ENCODE measurements at regions not wholly inside any gene's neighbourhood (a gene's known extent, or its start where the extent isn't known, plus 50 kb on each side); places are given as distances from the start of the nearest gene placed in this dataset.

DNA sequence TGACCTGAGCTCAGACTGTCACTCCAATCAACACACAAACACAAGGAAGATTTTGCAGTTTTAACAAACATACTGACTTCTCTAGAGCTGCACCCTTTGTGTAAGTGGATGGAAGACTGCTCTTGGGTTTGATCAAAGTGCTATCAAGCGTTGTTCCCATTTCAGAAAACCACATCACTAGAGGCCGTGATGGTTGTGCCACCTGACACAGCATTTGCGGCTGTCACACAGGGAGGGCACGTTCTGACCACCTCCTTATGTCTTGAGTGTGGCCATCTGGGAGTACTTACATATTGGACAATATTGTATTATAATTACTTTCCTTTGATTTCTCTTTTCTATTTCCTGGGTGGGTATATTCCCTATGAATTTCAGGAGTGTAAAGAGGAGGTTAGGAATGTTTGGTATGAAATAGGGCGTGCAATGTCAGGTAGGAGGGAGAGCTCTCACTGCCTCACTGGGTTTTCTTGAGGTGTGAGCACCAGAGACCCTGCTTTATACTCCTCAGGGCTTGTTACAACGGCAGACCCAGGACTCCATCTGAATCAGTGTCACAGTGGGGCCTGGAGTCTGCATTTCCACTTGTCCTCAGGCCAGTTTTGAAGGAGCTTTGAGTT, 74.3 kb downstream of the SYNE3 start:
- DNase-seq (ENCODE audit: low read depth in 3 of 3), result no peak

DNA sequence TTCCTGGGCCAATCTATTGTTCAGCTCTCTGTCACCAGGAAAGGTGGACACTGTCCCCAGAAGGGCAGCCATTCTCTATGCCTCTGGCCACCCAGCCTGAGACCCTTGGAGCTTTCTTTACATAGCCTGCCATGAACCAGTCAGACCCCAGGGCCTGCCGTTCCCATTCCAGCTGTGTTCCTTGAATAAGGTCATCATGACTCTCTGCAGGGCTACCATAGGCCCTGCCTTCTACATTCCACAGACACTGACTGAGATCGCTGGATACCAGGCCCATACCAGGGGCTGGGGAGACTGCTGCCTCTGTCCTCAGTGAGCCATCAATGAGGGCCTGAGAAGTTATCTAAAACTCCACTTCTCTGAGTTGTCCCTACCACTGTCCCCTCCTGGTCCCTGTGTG, 75.5 kb downstream of the SYNE3 start:
- no peak for DNase-seq (ENCODE audit: low read depth in 3 of 3)

DNA sequence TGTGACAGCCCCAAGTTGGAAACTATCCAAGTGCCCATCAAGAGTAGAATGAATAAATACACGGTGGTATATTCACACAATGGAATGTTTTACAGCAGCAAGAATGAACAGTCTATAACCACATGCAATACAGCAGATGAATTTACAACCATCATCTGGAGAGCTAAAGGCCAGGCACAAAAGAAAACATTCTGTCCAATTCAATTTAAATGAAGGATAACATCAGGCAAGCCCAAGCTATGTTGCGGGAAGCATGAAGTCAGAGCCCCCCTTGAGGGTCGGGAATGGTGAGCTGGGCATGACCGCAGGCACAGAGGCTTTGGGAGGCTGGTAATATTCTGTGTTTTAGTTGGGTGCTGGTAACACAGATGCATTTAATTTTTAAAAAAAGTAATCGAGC, 76.0 kb downstream of the SYNE3 start:
- DNase-seq (ENCODE audit: low read depth in 3 of 3), result no peak

DNA sequence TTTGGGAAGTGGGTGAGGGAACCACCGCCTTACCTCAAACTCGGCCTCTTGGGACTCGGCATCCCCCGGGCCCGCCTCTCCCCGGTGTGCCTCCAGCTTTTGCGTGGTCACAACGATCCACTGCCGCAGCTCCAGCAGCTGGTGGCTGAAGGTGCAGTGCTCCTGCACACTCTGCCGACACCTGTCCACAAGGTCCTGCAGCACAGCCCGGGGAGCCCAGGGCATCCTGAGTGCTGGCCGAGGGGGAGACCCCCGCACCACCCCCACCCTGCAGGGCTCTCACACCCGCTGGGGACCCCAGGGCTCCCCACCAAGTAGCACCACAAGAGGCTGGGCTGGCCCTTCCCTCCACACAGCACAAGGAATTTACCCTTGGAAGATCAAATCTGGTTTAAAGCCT, 76.6 kb downstream of the SYNE3 start:
- no peak for DNase-seq (ENCODE audit: low read depth in 3 of 3)

DNA sequence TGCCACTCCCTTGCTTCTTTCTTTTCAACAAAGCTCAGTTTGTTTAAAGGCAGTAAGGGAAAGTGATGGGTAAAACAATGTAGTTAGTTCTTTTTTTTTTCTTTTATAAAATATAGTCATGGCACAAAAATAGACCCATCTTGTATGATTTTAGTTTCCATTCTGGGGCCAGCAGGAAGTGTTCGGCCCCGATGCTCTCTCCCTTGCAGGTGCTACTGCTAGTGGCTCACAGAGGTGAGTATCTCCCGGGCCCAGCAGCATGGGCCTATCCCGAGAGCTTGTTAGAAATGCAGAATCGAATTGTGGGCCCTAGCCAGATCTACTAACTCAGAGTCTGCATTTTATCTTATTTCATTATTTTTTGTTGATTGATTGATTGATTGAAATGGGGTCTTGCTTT, 78.7 kb downstream of the SYNE3 start:
- DNase-seq (ENCODE audit: low read depth in 3 of 3), result no peak

DNA sequence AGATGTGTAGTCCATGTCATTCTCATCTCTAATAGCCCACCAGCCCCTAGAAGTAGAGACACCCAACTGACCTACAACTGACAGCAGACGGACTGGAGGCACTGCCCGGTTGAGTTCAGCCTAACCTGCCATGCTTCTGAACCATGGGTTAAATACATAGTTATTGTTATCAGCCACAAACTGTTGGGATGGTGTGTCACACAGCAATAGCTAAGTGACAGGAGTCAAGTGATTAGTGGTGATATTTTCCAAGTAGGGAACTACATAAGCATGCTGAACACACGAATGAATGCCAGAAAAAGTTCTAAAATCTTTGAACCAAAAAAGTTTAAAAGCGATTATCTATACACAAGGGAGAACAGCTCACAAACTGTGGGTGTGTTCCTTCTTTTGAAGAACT, 80.1 kb downstream of the SYNE3 start:
- no peak for DNase-seq (ENCODE audit: low read depth in 3 of 3)

DNA sequence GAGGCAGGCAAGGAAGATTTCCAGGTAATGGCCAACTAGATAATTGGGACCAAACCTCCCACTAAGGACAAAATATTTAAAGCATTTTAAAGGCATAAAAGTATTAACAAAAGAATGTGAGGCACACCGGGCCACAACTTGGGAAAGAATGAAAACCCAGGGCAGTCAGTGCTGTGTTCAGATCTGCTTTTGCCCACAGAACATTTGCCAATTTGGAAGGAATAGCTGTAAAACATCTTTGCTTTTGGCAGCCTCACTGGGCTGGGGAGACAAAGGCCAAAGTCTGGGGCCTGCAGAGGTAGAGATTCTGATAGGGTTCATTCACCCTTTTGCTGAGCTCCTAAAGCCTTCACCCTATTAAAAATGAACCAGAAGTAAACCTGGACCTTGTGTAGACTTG, 82.3 kb downstream of the SYNE3 start:
- DNase-seq (ENCODE audit: low read depth in 3 of 3), result no peak

DNA sequence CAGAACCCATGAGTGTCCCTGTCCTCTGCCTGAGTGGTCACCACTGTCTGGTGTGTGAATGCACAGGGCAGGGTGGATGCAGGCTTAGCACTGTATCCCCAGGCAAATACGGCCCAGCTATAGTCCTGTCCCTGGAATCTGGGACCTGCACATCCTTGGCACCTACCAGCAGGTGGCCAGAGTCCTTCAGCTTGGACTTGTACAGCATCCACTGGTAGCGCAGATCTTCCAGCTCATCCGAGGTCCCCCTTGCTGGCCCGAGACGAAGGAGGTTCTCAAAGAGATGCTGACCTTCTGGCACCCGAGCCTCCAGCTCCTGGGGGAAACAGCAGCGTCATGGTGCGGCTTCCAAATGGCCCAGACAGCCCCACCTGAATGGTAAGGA, 83.4 kb downstream of the SYNE3 start:
- no peak for DNase-seq (ENCODE audit: low read depth in 3 of 3)

DNA sequence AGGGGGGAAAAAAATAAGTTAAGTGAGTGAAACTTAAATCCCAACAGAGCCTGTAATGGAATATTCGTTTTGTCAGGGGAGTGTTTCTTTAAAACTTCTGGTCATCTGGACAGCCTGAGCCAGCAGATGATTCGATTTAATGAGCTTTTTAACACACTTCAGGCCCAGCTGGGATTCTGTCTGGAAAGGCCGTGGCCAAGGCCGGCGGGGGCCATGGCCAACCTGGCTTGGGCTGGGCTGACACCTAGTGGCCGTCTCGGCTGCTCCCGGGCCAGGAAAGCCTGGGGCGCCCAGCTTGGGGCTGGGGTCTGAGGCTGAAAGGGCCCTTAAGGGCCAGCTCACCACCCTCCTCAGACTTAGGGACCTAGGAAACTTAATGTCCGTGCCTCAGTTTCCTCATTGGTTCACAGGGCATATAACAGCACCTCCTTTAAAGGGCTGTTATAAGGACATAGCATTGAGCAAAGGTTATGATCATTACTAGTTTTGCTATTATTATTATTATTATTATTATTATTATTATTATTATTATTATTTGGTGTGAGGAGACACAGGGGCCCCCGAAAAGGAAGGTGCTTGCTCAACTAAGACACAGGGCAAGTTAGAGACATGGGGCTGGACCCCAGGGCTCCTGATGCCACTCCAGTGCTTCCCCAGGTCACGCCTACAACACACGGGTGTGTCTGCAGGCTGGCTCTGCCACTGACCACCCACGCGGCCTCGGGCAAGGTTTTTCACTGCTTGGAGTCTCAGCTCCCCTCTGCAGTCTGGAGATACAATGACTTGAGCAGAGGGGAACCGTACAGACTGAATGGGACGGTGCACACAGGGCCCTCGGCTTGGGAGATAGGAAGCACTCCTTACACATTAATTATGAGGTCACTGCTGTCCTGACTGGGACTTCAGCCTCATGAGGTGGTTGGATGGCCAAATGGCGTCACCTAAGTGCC, 84.0 kb downstream of the SYNE3 start:
- DNase-seq (ENCODE audit: low read depth in 3 of 3), result no peak

DNA sequence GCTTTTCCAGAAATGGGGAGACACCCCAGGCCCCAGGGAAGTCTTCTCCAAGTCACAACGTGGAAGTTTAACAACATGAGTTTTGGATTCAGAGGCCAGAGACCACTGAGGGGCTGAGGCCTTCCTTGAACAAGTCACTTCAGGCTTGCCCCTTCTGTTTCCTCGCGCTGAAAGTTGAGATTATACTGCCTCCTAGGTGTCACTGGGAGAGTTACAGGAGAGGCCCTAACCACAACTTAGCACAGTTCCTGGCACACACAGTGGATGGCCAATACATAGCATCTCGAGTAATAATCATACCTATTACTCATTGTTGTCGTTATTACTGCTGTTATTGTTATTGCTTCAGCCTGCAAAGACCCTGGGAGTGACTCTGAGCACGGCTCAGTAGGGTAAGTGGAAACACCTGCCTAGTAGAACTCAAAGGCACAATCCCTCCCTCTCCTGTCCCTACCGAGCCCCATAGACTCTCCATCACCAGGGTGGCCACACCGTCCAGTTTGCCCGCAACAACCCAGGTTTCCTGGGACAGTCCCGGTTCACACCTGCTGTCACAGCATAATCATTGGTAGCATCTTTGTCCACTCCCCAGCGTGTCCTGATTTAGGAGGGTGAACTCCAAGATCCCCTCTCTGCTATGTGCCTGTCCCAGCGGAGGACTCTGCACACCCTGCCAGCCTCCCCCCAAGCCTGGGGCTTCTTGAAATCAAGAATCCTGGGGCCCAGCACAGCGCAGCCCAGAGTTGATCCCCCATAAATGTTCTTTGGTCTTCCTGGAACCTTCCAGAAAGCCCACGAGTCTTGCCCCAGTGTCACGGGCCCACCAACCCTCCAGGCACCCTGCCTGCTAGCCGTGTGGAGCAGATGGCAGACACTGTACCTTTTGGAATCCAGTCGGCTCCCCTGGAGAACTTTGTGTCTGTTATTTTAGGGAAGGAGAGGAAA, 85.0 kb downstream of the SYNE3 start:
- DNase-seq (ENCODE audit: low read depth in 3 of 3), result no peak

DNA sequence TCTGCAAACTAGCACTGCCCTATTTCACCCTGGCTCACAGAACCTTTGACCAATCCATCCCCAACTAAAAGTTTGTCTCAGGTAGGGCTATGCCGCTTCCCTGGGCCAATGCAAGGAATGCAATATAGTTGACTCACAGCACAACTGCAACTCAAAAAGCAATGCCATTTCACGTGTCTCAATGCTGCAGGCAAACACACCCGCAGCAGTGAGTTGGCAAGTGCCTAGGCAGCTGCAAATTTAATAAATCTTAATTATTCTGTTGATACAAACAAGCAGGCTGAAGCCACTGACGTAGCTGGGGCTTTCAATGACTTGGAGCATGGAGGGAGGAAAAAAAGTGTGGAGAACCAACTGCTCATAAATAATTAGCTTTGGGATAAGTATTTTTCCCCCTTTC, 87.9 kb downstream of the SYNE3 start:
- no peak for DNase-seq (ENCODE audit: low read depth in 3 of 3)

DNA sequence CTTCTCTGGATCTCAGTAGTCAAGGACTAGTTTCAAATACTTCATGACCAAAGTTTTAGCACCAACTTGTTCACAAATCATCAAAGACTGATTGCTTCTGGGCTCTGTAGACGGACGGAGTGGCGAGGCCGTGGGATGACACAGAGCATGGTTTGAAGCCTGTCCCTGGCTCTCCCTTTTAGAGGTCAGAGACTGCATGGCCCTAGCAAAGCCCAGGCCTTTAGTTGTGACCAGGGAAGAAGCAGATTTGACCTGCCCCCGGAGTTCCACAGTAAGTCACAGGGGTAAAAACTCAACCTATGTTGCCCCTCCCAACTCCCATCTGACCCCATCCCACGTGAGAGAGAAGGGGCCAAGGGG, 90.4 kb downstream of the SYNE3 start:
- DNase-seq (ENCODE audit: low read depth in 3 of 3), result no peak

DNA sequence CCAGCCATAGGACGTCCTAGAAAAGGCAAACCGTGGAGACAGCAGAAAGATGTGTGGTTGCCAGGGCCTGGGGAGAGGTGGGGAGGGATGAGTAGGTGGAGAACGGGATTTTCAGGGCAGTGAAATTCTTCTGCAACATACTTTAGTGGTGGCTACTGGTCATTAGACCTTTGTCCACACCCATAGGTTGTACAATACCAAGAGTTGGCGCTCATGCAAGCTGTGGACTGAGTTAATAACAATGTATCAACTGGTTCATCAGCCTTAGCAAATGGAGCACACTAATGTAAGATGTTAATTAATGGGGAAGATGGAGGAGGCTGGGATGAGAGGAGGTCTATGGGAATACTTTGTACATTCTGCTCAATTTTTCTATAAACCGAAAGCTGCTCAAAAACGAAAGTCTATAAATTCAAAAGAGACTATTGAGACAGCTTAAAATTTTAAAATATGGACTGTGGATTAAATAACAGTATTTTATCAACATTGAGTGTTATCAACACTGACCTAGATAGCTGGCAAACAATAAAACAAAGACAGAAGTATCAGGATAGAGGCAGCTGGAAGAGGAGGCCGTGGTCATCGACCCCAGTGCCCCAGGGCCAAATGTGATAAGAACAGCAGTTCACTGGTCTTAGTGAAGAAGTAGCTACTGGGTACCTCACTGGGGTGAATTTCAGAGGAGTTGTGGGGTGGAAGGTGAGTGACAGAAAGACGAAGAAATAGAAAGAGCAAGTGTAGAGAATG, 90.9 kb downstream of the SYNE3 start:
- DNase-seq (ENCODE audit: low read depth in 3 of 3), result no peak

DNA sequence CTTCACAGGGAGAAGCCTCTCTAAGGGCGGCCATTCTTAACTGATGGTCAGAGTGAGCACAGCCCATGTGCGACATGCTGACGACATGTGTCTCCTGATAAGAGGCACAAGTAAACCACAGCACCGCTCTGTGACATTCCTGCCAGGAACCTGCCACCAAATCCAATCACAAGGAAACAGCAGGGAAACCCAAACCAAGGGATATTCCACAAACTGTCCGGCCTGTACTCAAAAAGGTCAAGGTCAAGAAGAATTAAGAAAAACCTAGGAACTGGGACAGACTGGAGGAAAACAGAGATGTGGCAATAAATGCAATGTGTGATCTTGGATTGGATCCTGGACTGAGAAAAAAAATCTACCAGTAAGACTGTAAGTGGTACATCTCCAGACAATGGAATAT, 91.9 kb downstream of the SYNE3 start:
- no peak for DNase-seq (ENCODE audit: low read depth in 3 of 3)

DNA sequence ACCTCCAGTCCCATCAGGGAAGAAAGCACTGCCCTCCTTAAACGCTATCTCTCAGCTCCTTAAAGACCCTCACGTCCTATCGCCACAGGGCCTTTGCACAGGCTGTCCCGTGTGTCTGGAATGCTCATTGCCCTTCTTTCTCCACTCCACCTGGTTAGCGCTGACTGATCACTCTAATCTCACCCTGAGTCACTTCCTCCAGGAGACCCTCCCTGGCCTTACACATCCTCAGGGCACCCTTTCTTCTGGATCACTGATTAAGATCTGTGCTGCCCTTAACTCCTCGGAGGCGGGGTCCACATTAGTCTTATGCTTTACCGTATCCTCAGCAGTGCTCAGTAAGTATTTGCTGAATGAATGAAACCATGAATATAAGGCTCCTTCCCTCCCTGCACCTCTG, 94.7 kb downstream of the SYNE3 start:
- DNase-seq (ENCODE audit: low read depth in 3 of 3), result no peak

DNA sequence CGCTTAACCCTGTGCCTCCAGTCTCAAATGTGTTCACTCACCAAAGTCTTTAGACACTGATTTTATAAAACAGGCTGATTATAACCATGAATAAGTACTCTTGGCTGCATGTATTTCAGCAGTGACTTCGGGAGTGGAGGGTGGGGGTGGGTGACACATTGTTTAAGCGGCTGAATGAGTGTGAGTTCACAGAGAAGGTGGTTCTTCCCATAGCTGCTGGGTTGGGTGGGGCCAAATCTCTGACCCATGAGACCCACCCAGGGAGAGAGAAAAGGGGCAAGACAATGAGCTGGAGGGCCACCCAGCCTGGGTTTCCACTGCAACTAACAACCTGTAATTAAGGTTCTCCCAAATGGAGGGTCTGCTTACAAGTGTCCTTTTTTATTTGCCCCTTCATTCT, 96.4 kb downstream of the SYNE3 start:
- DNase-seq (ENCODE audit: low read depth in 3 of 3), result no peak

DNA sequence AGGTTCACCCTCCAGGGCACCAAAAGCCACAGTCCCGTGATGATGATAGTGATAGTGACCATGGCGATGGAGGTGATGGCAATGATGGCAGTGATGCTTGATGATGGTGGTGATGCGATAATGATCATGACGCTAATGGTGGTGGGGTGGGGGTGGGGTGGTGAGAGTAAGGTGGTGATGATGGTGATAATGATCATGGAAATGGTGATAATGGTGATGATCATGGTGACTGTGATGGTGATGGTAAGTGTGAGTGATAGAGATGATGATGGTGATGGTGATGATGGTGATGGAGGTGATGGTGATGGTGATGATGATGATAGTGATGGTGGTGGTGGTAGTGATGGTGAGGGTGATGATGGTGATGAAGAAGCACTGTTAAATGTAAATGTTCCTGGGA, 96.9 kb downstream of the SYNE3 start:
- no peak for DNase-seq (ENCODE audit: low read depth in 3 of 3)

DNA sequence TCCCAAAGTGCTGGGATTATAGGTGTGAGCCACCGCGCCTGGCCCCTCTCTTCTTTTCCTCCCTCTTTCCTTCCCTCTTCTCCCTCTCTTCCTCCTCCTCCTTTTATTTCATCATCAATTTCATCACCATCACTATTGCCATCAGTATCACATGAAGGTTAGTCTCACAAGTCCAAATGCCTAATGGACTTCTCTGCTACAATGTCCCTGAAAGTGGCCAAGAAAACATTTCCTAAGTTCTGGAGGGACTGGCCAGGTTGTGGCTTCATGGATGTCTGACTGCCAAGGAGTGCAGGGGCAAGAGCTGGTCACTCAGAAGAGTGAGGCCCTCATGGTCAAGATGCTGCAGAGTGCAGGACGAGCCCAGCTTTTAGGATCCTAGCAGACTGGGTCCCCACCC, 97.6 kb downstream of the SYNE3 start:
- DNase-seq (ENCODE audit: low read depth in 3 of 3), result no peak

DNA sequence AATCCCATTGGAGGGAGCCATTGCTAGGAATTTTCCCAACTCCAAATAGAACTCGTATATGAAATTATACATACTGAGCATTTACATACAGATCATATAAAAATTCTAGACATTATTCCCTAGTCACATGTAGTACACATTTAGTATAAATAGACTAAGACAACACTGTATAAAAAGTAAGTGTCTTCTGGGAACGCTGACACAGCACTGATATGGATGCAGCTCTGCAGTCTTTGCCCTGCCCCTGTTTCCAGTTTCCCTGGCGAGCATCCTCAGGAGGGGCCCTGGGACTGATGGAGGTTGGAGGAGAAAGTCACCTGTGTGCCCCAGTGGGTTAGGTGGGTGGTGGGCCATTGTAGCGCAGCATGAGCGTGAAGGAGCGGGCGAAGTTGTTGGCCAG, 97.8 kb upstream of the CLMN start:
- no peak for DNase-seq (ENCODE audit: low read depth in 3 of 3)

DNA sequence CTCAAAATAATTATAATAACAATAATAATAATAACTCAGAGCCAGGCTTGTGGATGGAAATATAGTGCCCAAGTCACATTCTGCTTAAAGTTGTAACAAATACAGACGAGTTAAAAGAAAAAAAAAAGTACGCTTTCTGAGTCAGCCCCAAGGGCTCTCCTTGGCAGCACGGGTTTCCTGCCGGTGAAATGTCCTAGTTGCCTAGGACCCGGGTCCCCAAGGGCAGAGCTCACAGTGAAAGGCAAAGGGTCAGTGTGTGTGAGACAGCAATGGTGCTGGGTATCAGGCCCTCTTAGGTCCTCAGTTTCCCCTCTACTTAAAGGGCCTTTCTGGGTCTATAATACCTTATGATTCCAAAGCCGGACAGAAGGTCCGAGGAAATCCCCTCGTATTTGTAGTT, 96.3 kb upstream of the CLMN start:
- DNase-seq (ENCODE audit: low read depth in 3 of 3), result no peak

DNA sequence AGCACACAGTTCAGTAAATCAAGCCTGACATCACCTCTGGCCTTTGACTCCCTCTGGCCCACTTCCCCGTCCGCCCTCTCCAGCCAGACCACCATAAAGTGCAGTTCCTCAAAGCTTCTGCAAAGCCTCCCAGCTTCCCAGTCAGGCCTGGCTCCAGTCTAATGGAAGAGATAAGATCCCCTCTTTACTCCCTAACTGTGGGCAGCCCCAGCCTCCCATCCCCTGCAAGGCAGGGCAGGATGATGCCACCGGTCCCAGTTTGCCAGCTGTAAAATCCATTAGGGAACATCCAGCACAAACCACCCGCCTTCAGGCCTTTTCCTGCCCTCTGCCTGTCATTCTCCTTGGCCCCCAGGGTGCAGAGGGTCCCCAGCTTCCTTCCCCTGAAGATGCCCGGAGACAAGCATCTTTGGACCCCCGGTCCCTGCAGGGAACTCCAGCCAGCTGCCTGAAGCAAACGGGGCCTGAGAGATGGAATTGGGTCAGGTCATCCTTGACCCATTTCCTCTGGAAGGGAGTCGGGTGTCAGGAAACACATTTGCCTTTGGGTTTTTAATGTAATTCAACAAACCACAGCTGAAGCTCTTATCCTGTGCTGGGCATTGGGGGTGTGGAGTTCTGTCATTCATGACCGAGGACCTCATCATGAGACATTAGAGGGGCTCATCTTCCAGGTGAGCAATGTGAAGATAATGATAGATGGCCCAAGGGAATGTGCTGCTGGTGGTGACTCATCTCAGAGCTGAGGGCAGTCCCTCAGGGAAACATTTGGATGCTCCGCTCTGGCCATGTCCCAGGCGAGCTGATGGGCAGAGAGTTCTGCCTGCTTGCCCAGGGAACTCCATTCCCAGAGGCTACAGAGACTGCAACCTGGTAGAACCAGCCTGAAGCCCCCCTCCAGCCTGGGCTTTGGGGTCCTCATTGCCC, 93.8 kb upstream of the CLMN start:
- DNase-seq (ENCODE audit: low read depth in 3 of 3), result no peak
